ENCODE measurements at regions not wholly inside any gene's neighbourhood (a gene's known extent, or its start where the extent isn't known, plus 50 kb on each side); places are given as distances from the start of the nearest gene placed in this dataset.

- in situ Hi-C loops (cut with HindIII; ENCODE audit: low sequenced_read_pairs), result no loop called here
- TF ChIP-seq CTCF (IDR thresholded peaks at IDR 0.05; ENCODE audit: low read depth, low read length, missing control alignments), result no peak
- H3K4me3 ChIP-seq (ENCODE audit: low read depth, low read length), result no peak overlapping the region
- no peak for DNase-seq (ENCODE audit: low read depth)
Observed at GRCh38 chr1:29601021-29601420, 364.7 kb downstream of the PTPRU start.

GRCh38 chr1:29599826-29600225, 363.5 kb downstream of the PTPRU start:
- no peak overlapping the region for H3K4me3 ChIP-seq (ENCODE audit: low read depth, low read length)
- no peak for DNase-seq (ENCODE audit: low read depth)
- TF ChIP-seq CTCF (IDR thresholded peaks at IDR 0.05; ENCODE audit: low read depth, low read length, missing control alignments), result no peak
- in situ Hi-C loops (cut with HindIII; ENCODE audit: low sequenced_read_pairs), result no loop called here

- no peak overlapping the region for H3K4me3 ChIP-seq (ENCODE audit: low read depth, low read length)
- in situ Hi-C loops (cut with HindIII; ENCODE audit: low sequenced_read_pairs), result no loop called here
- no peak for DNase-seq (ENCODE audit: low read depth)
- no peak for TF ChIP-seq CTCF (IDR thresholded peaks at IDR 0.05; ENCODE audit: low read depth, low read length, missing control alignments)
Observed at GRCh38 chr1:29599071-29599470, 362.7 kb downstream of the PTPRU start.

- DNase-seq (ENCODE audit: low read depth), result no peak
- in situ Hi-C loops (cut with HindIII; ENCODE audit: low sequenced_read_pairs), result no loop called here
- no peak for TF ChIP-seq CTCF (IDR thresholded peaks at IDR 0.05; ENCODE audit: low read depth, low read length, missing control alignments)
- H3K4me3 ChIP-seq (ENCODE audit: low read depth, low read length), result no peak overlapping the region
Observed at GRCh38 chr1:29597861-29598260, 361.5 kb downstream of the PTPRU start.

GRCh38 chr1:29593601-29594382, 357.5 kb downstream of the PTPRU start:
- DNase-seq (ENCODE audit: low read depth), result no peak
- in situ Hi-C loops (cut with HindIII; ENCODE audit: low sequenced_read_pairs), result no loop called here
- H3K4me3 ChIP-seq (ENCODE audit: low read depth, low read length), result no peak overlapping the region
- no peak for TF ChIP-seq CTCF (IDR thresholded peaks at IDR 0.05; ENCODE audit: low read depth, low read length, missing control alignments)

GRCh38 chr1:29592731-29593130, 356.4 kb downstream of the PTPRU start:
- DNase-seq (ENCODE audit: low read depth), result no peak
- no peak overlapping the region for H3K4me3 ChIP-seq (ENCODE audit: low read depth, low read length)
- in situ Hi-C loops (cut with HindIII; ENCODE audit: low sequenced_read_pairs), result no loop called here
- TF ChIP-seq CTCF (IDR thresholded peaks at IDR 0.05; ENCODE audit: low read depth, low read length, missing control alignments), result no peak
